ENCODE measurements at regions not wholly inside any gene's neighbourhood (a gene's known extent, or its start where the extent isn't known, plus 50 kb on each side); places are given as distances from the start of the nearest gene placed in this dataset.
"Not testable (repeated sequence)": the region's sequence is repeated elsewhere in the genome, so short reads cannot be mapped to it uniquely, and the experiment has no call there.

GRCh38 chr6:168190014-168190405 is 111.0 kb upstream of the FRMD1 start:
- WGBS, 2 donors = 92 to 94% methylated on average over 21 of the region's 21 CpGs
- intact Hi-C loops (cut with DNase I) = no loop called here
- no peak overlapping the region for H3K4me3 ChIP-seq (replicated peaks in 1 of 3)
- no peak for TF ChIP-seq CTCF (IDR thresholded peaks at IDR 0.05)
- no peak for TF ChIP-seq POLR2A (IDR thresholded peaks at IDR 0.05)
- no peaks in the 10 kb centered on the region for H3K36me3 ChIP-seq
- H3K4me1 ChIP-seq = no peaks in the 10 kb centered on the region
- no peaks in the 10 kb centered on the region for H3K27me3 ChIP-seq
- no peak for DNase-seq
- no peaks in the 10 kb centered on the region for H3K9me3 ChIP-seq
- H3K27ac ChIP-seq = no peak overlapping the region

DNA sequence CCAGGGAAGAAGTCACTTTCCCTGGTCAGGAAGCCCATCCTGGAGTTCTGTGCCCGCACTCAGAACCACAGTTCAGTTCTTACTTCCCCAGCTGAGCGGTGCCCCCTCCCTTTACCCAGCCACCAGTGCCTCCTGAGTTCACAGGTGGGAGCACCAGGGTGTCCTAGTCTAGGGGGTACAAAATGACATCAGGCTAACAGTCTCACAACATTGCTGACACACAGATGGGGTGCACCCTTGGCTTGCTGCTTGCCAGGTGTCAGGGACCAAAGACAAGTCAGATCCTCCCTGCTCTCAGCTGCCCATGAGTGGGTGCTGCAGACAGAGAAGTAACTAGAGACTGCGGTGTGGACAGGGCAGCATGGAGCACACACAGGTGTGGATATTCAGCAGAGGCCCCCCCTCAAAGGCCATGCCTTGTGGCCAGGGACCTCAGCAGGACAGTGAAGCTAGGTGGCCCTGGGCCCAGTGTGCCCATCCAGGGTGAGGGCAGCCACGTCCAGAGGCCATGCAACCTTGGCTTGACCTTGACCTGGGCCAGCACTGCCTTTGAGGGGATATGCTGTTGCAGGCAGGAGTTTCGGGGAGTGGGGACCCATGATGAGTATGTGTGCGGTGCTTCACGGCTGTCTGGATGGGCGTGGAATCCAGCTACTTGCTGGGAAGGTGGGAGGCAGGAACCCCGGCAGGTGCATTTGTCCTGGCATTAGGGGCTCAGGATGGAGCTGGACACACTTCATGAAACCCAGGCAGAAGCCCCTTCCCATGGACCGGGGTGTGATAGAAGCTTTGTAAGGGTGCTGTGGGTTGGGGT is 110.4 kb upstream of the FRMD1 start:
- WGBS, 2 donors = 92 to 98% methylated on average over 4 to 7 of the region's 10 CpGs
- Histone ChIP-seq H3K4me3 (replicated peaks in 1 of 3) (no peak overlapping the region), H3K9me3 (no peaks in the 10 kb centered on the region), H3K27me3 (no peaks in the 10 kb centered on the region), H3K36me3 (no peaks in the 10 kb centered on the region), H3K27ac (no peak overlapping the region), H3K4me1 (no peaks in the 10 kb centered on the region)
- intact Hi-C loops (cut with DNase I) = no loop called here
- TF ChIP-seq POLR2A (IDR thresholded peaks at IDR 0.05) (no peak), CTCF (IDR thresholded peaks at IDR 0.05) (no peak)
- DNase-seq = no peak

- intact Hi-C loops (cut with DNase I) = no loop called here
- H3K4me3 ChIP-seq (replicated peaks in 1 of 3) = no peak overlapping the region
- no peak overlapping the region for H3K27ac ChIP-seq
- H3K4me1 ChIP-seq = no peaks in the 10 kb centered on the region
- 88 to 92% methylated on average over 17 of the region's 17 CpGs for WGBS, 2 donors
- no peaks in the 10 kb centered on the region for H3K27me3 ChIP-seq
- TF ChIP-seq POLR2A (IDR thresholded peaks at IDR 0.05) (no peak), CTCF (IDR thresholded peaks at IDR 0.05) (no peak)
- H3K9me3 ChIP-seq = no peaks in the 10 kb centered on the region
- H3K36me3 ChIP-seq = no peaks in the 10 kb centered on the region
- DNase-seq = no peak
These were observed 109.6 kb upstream of the FRMD1 start for GRCh38 chr6:168188369-168189199.

GRCh38 chr6:168186438-168186837 is 107.4 kb upstream of the FRMD1 start:
- H3K27ac ChIP-seq = no peak overlapping the region
- H3K27me3 ChIP-seq = no peaks in the 10 kb centered on the region
- no peak for DNase-seq
- no peak overlapping the region for H3K4me3 ChIP-seq (replicated peaks in 1 of 3)
- H3K4me1 ChIP-seq = no peaks in the 10 kb centered on the region
- H3K9me3 ChIP-seq = no peaks in the 10 kb centered on the region
- no peak for TF ChIP-seq CTCF (IDR thresholded peaks at IDR 0.05)
- TF ChIP-seq POLR2A (IDR thresholded peaks at IDR 0.05) = no peak
- no peaks in the 10 kb centered on the region for H3K36me3 ChIP-seq
- intact Hi-C loops (cut with DNase I) = no loop called here
- 93 to 96% methylated on average over 4 to 5 of the region's 5 CpGs for WGBS, 2 donors

GRCh38 chr6:168186018-168186417 is 107.0 kb upstream of the FRMD1 start:
- H3K27ac ChIP-seq; H3K27me3 ChIP-seq; DNase-seq; H3K36me3 ChIP-seq; H3K9me3 ChIP-seq; H3K4me3 ChIP-seq (replicated peaks in 1 of 3); H3K4me1 ChIP-seq; intact Hi-C loops (cut with DNase I): not testable (repeated sequence)
- 75% methylated on average over 1 of the region's 1 CpG; no CpG with 5 or more reads in 1 of the 2 donors for WGBS, 2 donors
